Activated CD4-positive, alpha-beta T cell treated with anti-CD3 and anti-CD28 coated beads, Interleukin-2, amount 50 U/mL, for 48 hours (primary cell): ENCODE measurements at regions not wholly inside any gene's neighbourhood (a gene's known extent, or its start where the extent isn't known, plus 50 kb on each side); places are given as distances from the start of the nearest gene placed in this dataset.
"Not testable (repeated sequence)": the region's sequence is repeated elsewhere in the genome, so short reads cannot be mapped to it uniquely, and the experiment has no call there.

Experiments
- DNase-seq, 2 experiments: peaks; one replicate each; pipeline ENCODE4 v3.0.0-alpha.2; 2020

- not testable (repeated sequence) for DNase-seq
Observed at GRCh38 chr12:88667615-88668014, 87.3 kb upstream of the KITLG start.

GRCh38 chr12:88665071-88665470 lies 84.8 kb upstream of the KITLG start:
- DNase-seq: no peak

- DNase-seq: no peak
Observed at GRCh38 chr12:88662961-88663360, 82.7 kb upstream of the KITLG start.

- DNase-seq: no peak
Observed at GRCh38 chr12:88662093-88662492, 81.8 kb upstream of the KITLG start.

GRCh38 chr12:88658009-88658408 lies 77.7 kb upstream of the KITLG start:
- no peak for DNase-seq

GRCh38 chr12:88650715-88651114 lies 70.4 kb upstream of the KITLG start:
- no peak for DNase-seq

- DNase-seq: no peak
Observed at GRCh38 chr12:88648625-88649024, 68.4 kb upstream of the KITLG start.

GRCh38 chr12:88646824-88647223 lies 66.6 kb upstream of the KITLG start:
- no peak for DNase-seq

- no peak for DNase-seq
Observed at GRCh38 chr12:88645816-88646215, 65.5 kb upstream of the KITLG start.

GRCh38 chr12:88644946-88645702 lies 64.9 kb upstream of the KITLG start:
- no peak for DNase-seq

- no peak for DNase-seq
Observed at GRCh38 chr12:88643685-88644084, 63.4 kb upstream of the KITLG start.

- DNase-seq: no peak
Observed at GRCh38 chr12:88642675-88643431, 62.6 kb upstream of the KITLG start.

GRCh38 chr12:88638966-88639760 lies 58.9 kb upstream of the KITLG start:
- DNase-seq: no peak

- no peak for DNase-seq
Observed at GRCh38 chr12:88638388-88638787, 58.1 kb upstream of the KITLG start.

- no peak for DNase-seq
Observed at GRCh38 chr12:88634008-88634407, 53.7 kb upstream of the KITLG start.

- no peak for DNase-seq
Observed at GRCh38 chr12:88633312-88633711, 53.0 kb upstream of the KITLG start.

- no peak for DNase-seq
Observed at GRCh38 chr12:88630561-88630960, 50.3 kb upstream of the KITLG start.
